SK-N-SH treated with all-trans-retinoic acid at 6 μM for 48 hours (cell line): ENCODE measurements at regions not wholly inside any gene's neighbourhood (a gene's known extent, or its start where the extent isn't known, plus 50 kb on each side); places are given as distances from the start of the nearest gene placed in this dataset.

Experiments
- CSRNP3 ChIP-seq: fragments of 250-450 bp; sonication (Bioruptor Pico); IDR thresholded peaks from 2 replicates; pipeline ENCODE4 v1.5.1; 2021; ENCODE audit warnings: mild to moderate bottlenecking, moderate library complexity
- RARB ChIP-seq: fragments of 250-450 bp; sonication (Bioruptor Pico); IDR thresholded peaks from 2 replicates; pipeline ENCODE4 v1.8.0; 2021; ENCODE audit warnings: mild to moderate bottlenecking, moderate library complexity
- ZFP3 ChIP-seq: fragments of 250-450 bp; sonication (Bioruptor Pico); IDR thresholded peaks from 2 replicates; pipeline ENCODE4 v1.5.0; 2020; ENCODE audit warnings: mild to moderate bottlenecking, moderate library complexity
- ZNF565 ChIP-seq: fragments of 450-650 bp; formaldehyde crosslinking; conservative IDR thresholded peaks from 2 replicates; pipeline ENCODE4 v1.5.0; 2020; ENCODE audit warnings: low read depth, mild to moderate bottlenecking, moderate library complexity

- TF ChIP-seq ZFP3: no peak
- TF ChIP-seq RARB (CRISPR knock-in tag): no peak
- no peak for TF ChIP-seq ZNF565 (CRISPR knock-in tag)
- no peak for TF ChIP-seq CSRNP3 (CRISPR knock-in tag)
These were observed 875.9 kb downstream of the TTLL7 start for GRCh38 chr1:83123019-83123418.
